HepG2 (cell line): ENCODE measurements at regions not wholly inside any gene's neighbourhood (a gene's known extent, or its start where the extent isn't known, plus 50 kb on each side); places are given as distances from the start of the nearest gene placed in this dataset.

Source experiments
- ATAC-seq: fragments of 200-7000 bp; cut with Tn5 transposase; 3 replicates; pipeline ENCODE4 v1.9.1; 2020; ENCODE audit warnings: mild to moderate bottlenecking, moderate library complexity
- BruUV-seq: library from RNA; stranded (reverse); fragments of 400-500 nt; replicated peaks from 2 replicates; lab custom pipeline; 2021; lab: Mats Ljungman, UMichigan
- CTCF ChIA-PET: fragments of 300-600 bp; formaldehyde crosslinking; extraction: SDS; loops from one replicate; lab custom pipeline; 2021; ENCODE audit warnings: low total read pairs, inconsistent platforms, low intra/inter-chr PET ratio; lab: Yijun Ruan, JAX
- POLR2A ChIA-PET: fragments of 350-600 bp; sonication (Branson Sonifier 250); formaldehyde crosslinking; loops from one replicate; lab custom pipeline; 2020; ENCODE audit warnings: antibody characterized with exemption, inconsistent platforms; lab: Yijun Ruan, JAX
- DNase-seq: peaks from one replicate; pipeline ENCODE4 v3.0.0-alpha.2; 2015; ENCODE audit warnings: low spot score
- FAIRE-seq: peaks from 3 replicates; lab custom pipeline; 2011; peaks lifted over from hg19 to GRCh38; lab: Jason Lieb, UNC
- H2AFZ ChIP-seq: one replicate; pipeline ENCODE4 v1.6.1; 2011; ENCODE audit warnings: low read length, inconsistent platforms
- H3K27ac ChIP-seq: fragments of 300-600 bp; 3 replicates; pipeline ENCODE4 v1.8.0; 2011; ENCODE audit warnings: mixed run types, mild to moderate bottlenecking, mixed read lengths, low read length, inconsistent platforms; ENCODE audit not compliant: insufficient read depth; ENCODE audit errors: extremely low read length
- H3K27me3 ChIP-seq, 2 experiments: fragments of 200-600 bp in 1 of 2; 2 replicates in 1 of 2; 3 replicates in 1 of 2; pipeline versions ENCODE4 v1.6.0 to v1.8.0; 2011; ENCODE audit warnings: low read length in 2 of 2, mild to moderate bottlenecking in 2 of 2, moderate library complexity in 2 of 2, inconsistent platforms in 1 of 2; ENCODE audit not compliant: insufficient read depth in 2 of 2, control insufficient read depth in 1 of 2
- H3K36me3 ChIP-seq, 2 experiments: fragments of 200-600 bp in 1 of 2; replicated peaks in 1 of 2; 2 replicates in 1 of 2; 3 replicates in 1 of 2; pipeline versions ENCODE4 v1.5.1 to v1.8.0; 2011; ENCODE audit warnings: low read length in 2 of 2, inconsistent platforms in 1 of 2; ENCODE audit not compliant: insufficient read depth in 2 of 2, control insufficient read depth in 1 of 2
- H3K4me1 ChIP-seq: 2 replicates; pipeline ENCODE4 v1.5.1; 2012; ENCODE audit warnings: low read length, inconsistent platforms; ENCODE audit not compliant: insufficient read depth
- H3K4me2 ChIP-seq: 2 replicates; pipeline ENCODE4 v1.6.0; 2011; ENCODE audit warnings: low read depth, low read length, inconsistent platforms
- H3K4me3 ChIP-seq, 3 experiments: fragments of 200-600 bp in 1 of 3; sonication (generic), shearing (Covaris generic) in 1 of 3; replicated peaks in 1 of 3; 2 replicates each; pipeline ENCODE4 v1.5.1; 2011 to 2016; ENCODE audit warnings: low read length in 3 of 3, inconsistent platforms in 2 of 3, low read depth in 2 of 3, mild to moderate bottlenecking in 2 of 3, control low read depth in 1 of 3, mixed read lengths in 1 of 3; ENCODE audit not compliant: insufficient read depth in 1 of 3
- H3K79me2 ChIP-seq: one replicate; pipeline ENCODE4 v1.6.1; 2011; ENCODE audit warnings: low read length, inconsistent platforms; ENCODE audit not compliant: insufficient read depth
- H3K9ac ChIP-seq: 2 replicates; pipeline ENCODE4 v1.6.0; 2011; ENCODE audit warnings: mild to moderate bottlenecking, low read depth, low read length, inconsistent platforms; ENCODE audit not compliant: insufficient read depth
- H3K9me3 ChIP-seq: 2 replicates; pipeline ENCODE4 v1.5.1; 2012; ENCODE audit warnings: mild to moderate bottlenecking, low read length
- H4K20me1 ChIP-seq: 2 replicates; pipeline ENCODE4 v1.6.0; 2011; ENCODE audit warnings: inconsistent platforms, mild to moderate bottlenecking, low read length, moderate library complexity; ENCODE audit not compliant: insufficient read depth
- BCLAF1 ChIP-seq: fragments of 450-650 bp; IDR thresholded peaks from 2 replicates; pipeline ENCODE4 v1.6.1; 2017; ENCODE audit warnings: mild to moderate bottlenecking
- BORCS8-MEF2B ChIP-seq: sonication (generic); formaldehyde crosslinking; IDR thresholded peaks from 2 replicates; pipeline ENCODE4 v1.8.0; 2022; ENCODE audit warnings: mild to moderate bottlenecking, missing genetic modification reagents
- CREM ChIP-seq, 2 experiments: sonication (generic) in 1 of 2; formaldehyde crosslinking in 1 of 2; IDR thresholded peaks; 2 replicates each; pipeline versions ENCODE4 v1.4.0 to v1.6.1; 2016 to 2020; ENCODE audit warnings: antibody characterized with exemption in 1 of 2, mild to moderate bottlenecking in 1 of 2, missing genetic modification reagents in 1 of 2
- GLI4 ChIP-seq: sonication (generic); formaldehyde crosslinking; IDR thresholded peaks from 2 replicates; pipeline ENCODE4 v1.5.1; 2020; ENCODE audit warnings: missing genetic modification reagents, mild to moderate bottlenecking, moderate library complexity, borderline replicate concordance
- HNF1A ChIP-seq, 2 experiments: sonication (generic) in 1 of 2; formaldehyde crosslinking in 1 of 2; IDR thresholded peaks; 2 replicates each; pipeline versions ENCODE4 v1.4.0 to v1.6.1; 2016 to 2020; ENCODE audit warnings: borderline replicate concordance in 1 of 2, low read depth in 1 of 2, mild to moderate bottlenecking in 1 of 2, missing genetic modification reagents in 1 of 2
- MED1 ChIP-seq: sonication (generic); formaldehyde crosslinking; IDR thresholded peaks from 2 replicates; pipeline ENCODE4 v1.4.0; 2020; ENCODE audit warnings: missing genetic modification reagents
- NRL ChIP-seq: sonication (generic); formaldehyde crosslinking; IDR thresholded peaks from 2 replicates; pipeline ENCODE4 v1.5.0; 2020; ENCODE audit warnings: missing genetic modification reagents, mild to moderate bottlenecking, moderate library complexity, borderline replicate concordance
- TEAD2 ChIP-seq: sonication (generic); formaldehyde crosslinking; IDR thresholded peaks from 2 replicates; pipeline ENCODE4 v1.9.0; 2021; ENCODE audit warnings: missing genetic modification reagents
- TEAD3 ChIP-seq: optimal IDR thresholded peaks from 2 replicates; pipeline ENCODE3; 2016; ENCODE audit warnings: borderline replicate concordance
- TRAFD1 ChIP-seq: sonication (generic); formaldehyde crosslinking; IDR thresholded peaks from 2 replicates; pipeline ENCODE4 v1.5.1; 2020; ENCODE audit warnings: missing genetic modification reagents, mild to moderate bottlenecking, borderline replicate concordance
- ZFX ChIP-seq: sonication (generic); formaldehyde crosslinking; IDR thresholded peaks from 2 replicates; pipeline ENCODE4 v1.4.0; 2020; ENCODE audit warnings: mild to moderate bottlenecking, low read depth, missing genetic modification reagents, moderate library complexity
- ZNF569 ChIP-seq: sonication (generic); formaldehyde crosslinking; IDR thresholded peaks from 2 replicates; pipeline ENCODE4 v1.5.0; 2020; ENCODE audit warnings: mild to moderate bottlenecking, missing genetic modification reagents, moderate library complexity, borderline replicate concordance
- ZSCAN21 ChIP-seq: sonication (generic); formaldehyde crosslinking; IDR thresholded peaks from 2 replicates; pipeline ENCODE4 v1.8.0; 2022; ENCODE audit warnings: mild to moderate bottlenecking, missing genetic modification reagents, moderate library complexity, borderline replicate concordance
- WGBS: methylation state at CpG from one replicate; pipeline ENCODE4 v1.1.6; 2017; ENCODE audit warnings: low lambda C conversion rate; 5-methylcytosine and 5-hydroxymethylcytosine counted together
- in situ Hi-C: cut with HindIII; loops from 2 replicates; pipeline ENCODE4 v1.10.0; 2017; ENCODE audit warnings: low pct_unique_long_range_greater_than_20kb; ENCODE audit not compliant: extremely low pct_ligation_motif_present
- intact Hi-C: fragments of 100-400 bp; cut with micrococcal nuclease; formaldehyde crosslinking; loops from one replicate; pipeline ENCODE4 v1.10.0; 2022; ENCODE audit not compliant: unreplicated experiment

DNA sequence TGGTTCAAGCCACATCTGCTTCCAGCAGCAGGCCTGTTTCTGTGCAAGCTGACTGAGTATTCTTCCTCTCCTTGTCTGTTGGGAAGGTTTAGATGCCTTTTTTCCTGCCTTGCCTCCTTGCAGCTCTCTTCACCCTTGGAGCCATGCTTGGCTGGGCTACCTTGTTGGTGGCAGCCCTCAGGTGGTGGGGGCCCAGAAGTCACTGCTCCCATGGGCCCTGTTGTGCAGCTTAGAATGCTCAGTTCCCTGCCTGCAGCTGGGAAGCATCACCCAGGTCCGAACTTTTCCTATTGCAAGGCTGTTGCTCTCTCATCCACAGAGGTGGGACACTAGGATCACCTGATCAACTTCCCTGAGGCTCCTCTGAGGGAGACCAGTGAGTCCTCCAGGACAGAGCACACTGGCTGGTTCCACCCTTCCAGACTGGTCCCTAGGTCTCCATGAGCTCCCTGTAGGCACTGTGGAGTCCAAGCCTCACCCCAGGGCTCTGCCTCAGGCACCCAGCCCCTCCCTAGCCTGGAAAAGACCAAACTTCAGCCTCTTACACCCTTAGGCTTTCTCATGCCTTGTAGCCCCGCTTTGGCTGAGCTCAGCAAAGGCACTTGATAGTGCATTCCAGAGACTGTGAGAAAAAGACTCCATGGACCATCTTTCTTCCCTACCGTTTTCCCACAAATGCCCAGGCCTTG is 219.3 kb upstream of the SH3BP4 start:
- no TSS peak for BruUV-seq
- POLR2A ChIA-PET = interaction anchor here (1.0 to 2.9 kb wide), 5 partner anchors 13 to 148 kb away, joined by 3 to 12 read pairs (median 3); no protein-coding TSS in a partner anchor
- no peak overlapping the region for H3K4me3 ChIP-seq
- ATAC-seq (no peak), FAIRE-seq (no peak), DNase-seq (no peak)
- intact Hi-C loops = no loop called here
- in situ Hi-C loops = no loop called here
- H3K36me3 ChIP-seq = no peaks in the 10 kb centered on the region
- H3K79me2 ChIP-seq = no peaks in the 10 kb centered on the region
- H3K4me2 ChIP-seq = no peak overlapping the region
- WGBS = 97% methylated on average over 3 of the region's 3 CpGs
- no peak overlapping the region for H3K27ac ChIP-seq
- no peak overlapping the region for H2AFZ ChIP-seq
- no peak overlapping the region for H3K9ac ChIP-seq
- CTCF ChIA-PET = no interaction called here
- no peaks in the 10 kb centered on the region for H3K27me3 ChIP-seq
- peaks cover 7% of the 10 kb centered on the region for H3K9me3 ChIP-seq
- peaks cover 45% of the 10 kb centered on the region for H3K4me1 ChIP-seq
- no peaks in the 10 kb centered on the region for H4K20me1 ChIP-seq
- no peak for TF ChIP-seq TRAFD1 (CRISPR knock-in tag)
- TF ChIP-seq HNF1A (IDR thresholded peaks at IDR 0.05; ENCODE audit: low read depth) = no peak
- TF ChIP-seq HNF1A (CRISPR knock-in tag; IDR thresholded peaks at IDR 0.05; ENCODE audit: borderline replicate concordance) = no peak
- TF ChIP-seq ZNF569 (CRISPR knock-in tag) = no peak
- no peak for TF ChIP-seq BORCS8-MEF2B (CRISPR knock-in tag)
- TF ChIP-seq MED1 (CRISPR knock-in tag) = no peak
- peak; percentile 59; the same call in 1 of the 2 replicates for TF ChIP-seq NRL
- TF ChIP-seq GLI4 (CRISPR knock-in tag) = no peak
- TF ChIP-seq TEAD3 (CRISPR knock-in tag) = no peak
- no peak for TF ChIP-seq BCLAF1
- no peak for TF ChIP-seq ZFX
- no peak for TF ChIP-seq TEAD2 (CRISPR knock-in tag)
- no peak for TF ChIP-seq CREM (IDR thresholded peaks at IDR 0.05)
- TF ChIP-seq CREM (CRISPR knock-in tag; IDR thresholded peaks at IDR 0.05) = no peak
- peak; percentile 27; the same call in 1 of the 2 replicates for TF ChIP-seq ZSCAN21 (CRISPR knock-in tag)
